ENCODE measurements at regions not wholly inside any gene's neighbourhood (a gene's known extent, or its start where the extent isn't known, plus 50 kb on each side); places are given as distances from the start of the nearest gene placed in this dataset.

DNA sequence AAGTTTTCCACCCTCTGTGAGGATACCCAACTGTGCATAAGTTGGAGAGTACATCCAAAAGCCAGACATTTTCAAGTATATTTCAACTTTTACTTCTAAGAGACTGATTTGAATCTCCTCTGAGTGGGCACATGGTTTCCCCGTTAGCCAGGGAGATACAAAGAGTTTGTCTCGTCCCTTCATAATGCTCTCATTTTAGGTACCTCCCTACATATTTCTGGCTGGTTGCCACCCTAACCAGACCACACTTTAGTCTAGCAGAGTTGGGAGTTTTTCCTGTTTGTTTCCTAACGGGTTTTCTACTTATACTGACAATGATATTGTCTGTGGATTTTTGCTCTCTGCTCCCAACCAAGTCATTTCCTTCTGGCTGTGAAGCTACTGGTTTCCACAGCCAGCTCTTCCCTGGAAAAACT lies 180.3 kb downstream of the CCDC71L start:
- no peak for DNase-seq

DNA sequence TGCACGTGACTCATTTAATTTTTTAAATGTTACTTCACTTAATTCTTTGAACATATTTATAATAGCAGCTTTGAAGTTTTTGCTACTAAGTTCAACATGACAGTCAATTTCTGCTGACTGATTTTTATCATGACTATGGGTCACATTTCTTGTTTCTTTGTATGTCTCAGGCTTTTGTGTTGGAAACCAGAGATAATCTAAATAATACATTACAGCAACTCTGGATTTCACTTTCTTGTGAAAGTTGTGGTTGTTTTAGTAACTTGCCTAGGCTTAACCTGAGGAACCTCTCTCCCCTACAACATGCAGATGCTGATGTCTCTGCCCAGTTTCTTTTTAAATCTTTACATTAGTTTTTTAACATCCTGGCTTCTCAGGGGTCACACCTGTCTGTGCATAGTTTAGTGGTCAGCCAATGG lies 180.8 kb downstream of the CCDC71L start:
- DNase-seq, result no peak

DNA sequence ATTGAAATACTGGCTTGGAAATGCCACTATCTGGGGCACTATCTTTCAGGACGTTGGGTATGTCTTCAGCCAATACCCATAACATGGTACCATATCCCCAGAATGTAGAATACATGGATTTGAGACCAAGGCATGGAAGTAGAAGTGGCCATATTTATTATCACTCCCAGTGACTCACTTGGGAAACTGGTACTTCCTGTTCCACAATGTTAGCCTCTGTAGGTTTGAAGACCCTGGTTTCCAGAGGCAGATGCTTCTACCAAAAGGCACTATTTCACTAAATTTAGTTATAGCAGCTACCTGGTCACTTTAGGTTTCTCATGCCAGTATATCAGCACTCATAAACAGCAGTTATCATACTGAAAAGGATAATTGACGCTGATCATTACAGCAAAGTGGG lies 184.2 kb downstream of the CCDC71L start:
- no peak for DNase-seq

DNA sequence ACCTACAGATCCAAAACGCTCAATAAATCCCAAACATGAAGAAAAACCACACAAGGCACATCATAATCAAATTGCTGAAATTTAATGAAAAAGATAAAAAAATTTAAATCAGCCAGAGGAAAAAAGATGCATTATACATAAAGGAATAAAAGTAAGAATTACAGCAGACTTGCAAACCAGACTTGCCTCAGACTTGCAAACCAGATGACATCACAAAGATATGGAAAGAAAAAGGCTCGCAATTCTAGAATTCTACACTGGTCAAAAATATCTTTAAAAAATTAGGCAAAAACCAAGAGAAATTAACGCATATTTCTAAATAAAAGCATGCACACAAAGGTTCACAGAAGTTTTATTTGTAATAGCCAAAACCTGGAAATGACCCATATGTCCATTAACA lies 188.0 kb upstream of the NAMPT start:
- no peak for DNase-seq

DNA sequence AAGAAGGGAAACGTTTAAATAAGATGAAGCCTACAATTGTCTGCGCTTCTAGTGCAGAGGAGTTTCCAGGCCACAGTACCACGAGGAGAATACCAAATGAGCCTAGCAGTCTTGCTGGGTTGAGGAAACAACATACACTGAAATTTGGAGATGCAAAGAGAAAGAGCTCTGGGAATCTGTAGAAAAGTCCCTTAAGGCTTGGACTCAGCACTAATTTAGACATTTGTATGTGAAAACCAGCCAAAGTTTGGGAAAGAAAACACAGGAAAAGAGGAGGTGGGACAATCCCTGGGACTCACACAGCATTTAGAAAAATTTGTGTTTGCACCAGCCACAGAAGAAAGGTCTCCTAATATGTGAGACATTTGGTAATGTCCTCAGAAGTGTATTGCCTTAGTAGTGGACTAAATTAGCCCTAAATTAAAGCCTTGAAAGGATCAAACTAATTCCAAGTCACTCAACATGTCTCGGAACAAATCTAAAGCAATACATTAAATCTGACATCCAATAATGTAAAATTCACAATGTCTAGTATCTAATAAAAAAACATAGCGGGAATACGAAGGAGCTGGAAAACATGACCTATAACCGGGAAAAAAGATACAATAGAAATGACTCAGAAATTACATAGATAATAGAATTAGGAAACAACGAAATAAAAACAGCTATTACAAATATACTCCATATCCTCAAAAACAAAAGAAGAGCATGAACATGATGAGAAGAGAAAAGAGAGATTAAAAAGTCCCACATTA lies 187.1 kb upstream of the NAMPT start:
- DNase-seq, result no peak

DNA sequence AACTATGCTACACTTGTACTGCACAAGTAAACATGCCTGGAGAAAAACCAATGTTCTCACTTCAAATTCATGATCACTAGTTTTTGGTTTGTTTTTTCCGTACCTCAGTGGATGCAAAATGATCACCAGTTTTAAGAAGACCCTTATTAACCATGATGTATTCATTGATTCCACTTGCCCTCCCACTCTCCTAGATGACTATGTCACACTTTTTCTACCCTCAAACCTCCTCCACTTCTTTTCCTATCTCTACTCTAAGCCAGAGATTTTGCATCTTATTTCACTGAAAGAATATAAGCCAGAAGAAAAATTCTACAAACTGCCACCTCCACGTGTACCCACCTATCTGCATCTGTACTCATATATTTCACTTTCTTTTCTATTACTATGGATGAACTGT lies 186.2 kb upstream of the NAMPT start:
- no peak for DNase-seq

DNA sequence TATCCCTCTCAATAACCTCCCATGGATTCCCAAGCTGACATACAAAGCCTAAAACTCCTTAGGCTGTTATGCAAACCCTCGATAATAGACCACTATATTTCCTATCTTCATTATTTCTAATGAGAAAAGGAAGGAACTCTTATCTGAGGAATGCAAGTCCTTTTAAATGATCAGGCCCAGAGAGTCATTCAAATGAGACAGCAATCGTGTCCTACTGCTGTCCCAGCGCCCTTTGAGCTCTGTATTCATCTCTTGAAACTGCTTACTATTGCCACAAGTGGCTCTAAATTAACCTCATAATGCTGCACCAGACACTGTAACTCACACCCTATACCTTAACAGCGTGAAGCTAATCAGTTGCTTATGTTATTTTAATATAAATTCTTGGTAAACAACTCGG lies 182.1 kb upstream of the NAMPT start:
- DNase-seq, result no peak

DNA sequence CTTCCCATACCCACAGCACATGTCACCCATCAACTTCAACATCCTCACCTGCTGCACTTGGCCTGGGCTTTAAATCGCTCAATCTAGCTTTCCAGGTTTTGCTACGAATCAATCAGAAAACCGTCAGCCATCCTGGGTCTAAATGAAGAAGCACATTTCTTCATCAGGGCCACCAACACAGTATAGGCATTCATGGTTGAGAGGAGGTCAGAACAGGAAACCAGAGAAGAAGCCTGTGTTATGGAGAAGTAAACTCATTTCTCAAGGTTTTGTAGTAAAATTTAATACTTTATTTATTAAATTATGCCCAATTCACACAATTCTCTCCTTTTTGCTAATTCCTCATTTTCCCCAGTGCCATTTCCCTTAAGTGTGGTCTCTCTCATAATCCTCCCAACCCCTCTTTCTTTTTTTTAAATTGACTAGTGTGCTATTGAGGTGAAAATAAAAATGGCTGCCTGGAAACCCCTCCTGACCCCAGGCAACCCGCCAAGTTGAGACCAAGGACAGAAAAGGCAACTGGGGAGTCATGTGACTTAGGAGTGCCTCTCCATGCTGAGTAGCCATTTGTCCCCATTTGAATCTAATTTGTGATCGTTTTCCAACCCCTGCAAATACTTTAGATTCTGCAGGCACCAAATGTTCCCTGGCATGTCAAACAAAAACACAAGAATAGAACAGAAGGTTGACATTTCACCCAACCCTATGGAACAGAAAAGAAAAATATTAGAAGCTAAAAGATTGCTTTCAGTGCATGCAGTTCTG lies 181.1 kb upstream of the NAMPT start:
- no peak for DNase-seq

DNA sequence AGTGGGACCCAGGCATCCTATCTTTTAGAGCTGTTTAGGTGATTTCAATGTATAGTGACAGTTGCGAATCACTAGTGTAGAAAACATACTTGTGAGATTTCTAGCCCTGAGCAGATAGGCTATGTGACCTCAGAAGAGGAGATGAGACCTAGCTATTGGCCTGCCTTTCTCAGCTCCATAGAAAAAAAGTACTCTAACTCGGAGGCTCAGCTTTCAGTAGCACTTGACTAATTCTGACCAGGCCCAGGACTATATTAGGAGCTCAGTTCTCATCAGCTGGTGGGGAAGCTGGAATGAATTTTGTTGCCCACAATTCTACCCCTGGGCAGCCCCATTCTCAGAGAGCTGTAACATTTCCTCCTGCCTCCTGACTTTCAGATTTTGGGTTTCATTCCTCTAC lies 179.9 kb upstream of the NAMPT start:
- DNase-seq, result no peak

DNA sequence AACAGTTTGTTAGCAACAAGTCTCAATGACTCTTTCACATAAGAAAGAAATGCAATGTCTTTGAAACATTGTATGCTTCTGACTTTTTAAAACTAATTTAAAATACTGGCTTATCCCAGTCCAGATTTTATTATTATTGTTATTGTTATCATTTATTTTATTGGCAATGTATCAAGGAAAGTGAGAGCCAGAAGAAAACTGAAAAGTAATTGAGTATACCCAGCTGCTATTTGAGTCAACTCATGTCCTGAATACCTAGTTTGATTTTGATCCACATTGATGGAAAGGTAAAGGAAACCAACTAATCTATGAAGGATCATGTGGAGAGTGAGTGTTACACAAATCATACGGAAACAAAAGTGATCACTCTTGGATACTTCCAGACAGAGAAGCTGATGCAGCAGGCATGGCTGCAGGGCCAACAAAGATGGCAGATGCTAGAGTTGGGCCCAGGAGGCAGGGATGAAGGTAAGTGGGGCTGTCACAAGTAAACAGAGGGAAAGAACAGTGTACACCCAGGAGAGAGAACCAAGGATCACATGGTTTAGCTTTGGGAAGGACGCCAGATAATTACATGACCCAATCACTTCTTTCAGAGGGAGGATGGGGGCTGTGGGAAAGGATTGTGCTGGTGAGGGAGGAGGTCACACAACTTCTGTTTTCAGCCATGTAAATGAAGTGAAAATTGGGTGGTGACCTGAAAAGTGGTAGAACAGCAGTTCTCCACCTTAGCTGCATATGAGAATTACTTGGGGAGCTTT lies 179.2 kb upstream of the NAMPT start:
- DNase-seq, result no peak

DNA sequence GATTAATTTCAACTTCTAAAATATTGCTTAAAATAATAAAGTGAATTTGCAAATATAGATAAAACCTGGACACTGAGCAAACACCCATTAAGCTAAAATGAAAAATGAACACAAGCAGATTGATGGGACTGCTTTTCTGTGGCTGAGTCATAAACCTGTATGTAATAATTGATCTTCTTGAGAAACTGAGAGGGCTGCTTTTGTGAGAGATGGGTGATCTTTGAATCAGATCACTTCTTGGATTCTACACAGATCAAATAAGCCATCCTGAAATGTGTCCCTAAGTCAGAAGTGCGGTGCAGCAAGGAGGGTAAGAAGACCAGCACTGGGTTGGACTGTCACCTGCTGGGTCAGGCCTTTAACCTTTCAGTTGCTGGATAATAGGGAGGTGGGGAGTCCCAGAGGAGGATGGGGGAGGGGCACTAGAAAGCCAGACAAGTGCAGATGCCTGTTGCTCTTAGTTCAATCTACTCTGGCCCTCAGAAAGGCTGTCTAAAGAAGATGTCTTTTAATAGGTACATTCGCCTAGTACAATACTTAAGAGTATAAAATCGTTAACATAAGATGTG lies 178.2 kb upstream of the NAMPT start:
- no peak for DNase-seq

DNA sequence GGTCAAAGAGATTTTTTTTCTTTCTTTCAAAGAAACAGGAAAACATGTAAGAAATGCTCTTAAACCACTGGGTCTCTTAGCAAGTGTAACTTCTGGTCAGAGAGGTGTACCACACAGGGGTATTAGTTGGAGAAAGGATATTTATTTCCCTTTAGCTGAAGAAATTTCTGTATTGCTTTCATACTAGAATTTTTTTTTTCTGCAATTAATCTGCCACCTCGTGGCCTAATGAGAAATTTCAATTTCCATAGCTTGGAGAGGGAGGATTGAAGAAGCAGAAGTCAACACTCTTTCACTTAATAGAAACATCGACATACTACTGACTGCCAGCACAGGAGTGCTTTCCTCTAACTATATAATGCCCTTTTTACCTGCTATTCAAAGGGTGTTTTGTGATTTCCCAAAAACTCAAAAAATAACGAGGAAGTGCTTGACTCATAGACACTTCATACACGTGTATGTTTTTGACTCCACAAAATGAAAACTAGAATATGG lies 177.6 kb upstream of the NAMPT start:
- DNase-seq, result no peak

DNA sequence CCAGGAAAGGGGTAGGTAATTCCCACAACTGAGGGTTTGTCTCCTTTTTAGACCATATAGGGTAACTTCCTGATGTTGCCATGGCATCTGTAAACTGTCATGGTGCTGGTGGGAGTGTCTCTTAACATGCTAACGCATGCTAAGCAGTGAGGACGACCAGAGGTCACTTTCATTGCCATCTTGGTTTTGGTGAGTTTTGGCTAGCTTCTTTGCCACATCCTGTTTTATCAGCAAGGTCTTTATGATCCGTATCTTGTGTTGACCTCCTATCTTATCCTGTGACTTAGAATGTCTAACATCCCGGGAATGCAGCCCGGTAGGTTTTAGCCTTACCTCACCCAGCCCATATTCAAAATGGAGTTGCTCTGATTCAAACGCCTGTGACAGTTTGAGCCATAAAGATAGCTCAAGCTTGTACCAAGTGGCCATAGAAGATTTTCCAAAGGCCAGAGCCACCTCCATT lies 176.0 kb upstream of the NAMPT start:
- no peak for DNase-seq

DNA sequence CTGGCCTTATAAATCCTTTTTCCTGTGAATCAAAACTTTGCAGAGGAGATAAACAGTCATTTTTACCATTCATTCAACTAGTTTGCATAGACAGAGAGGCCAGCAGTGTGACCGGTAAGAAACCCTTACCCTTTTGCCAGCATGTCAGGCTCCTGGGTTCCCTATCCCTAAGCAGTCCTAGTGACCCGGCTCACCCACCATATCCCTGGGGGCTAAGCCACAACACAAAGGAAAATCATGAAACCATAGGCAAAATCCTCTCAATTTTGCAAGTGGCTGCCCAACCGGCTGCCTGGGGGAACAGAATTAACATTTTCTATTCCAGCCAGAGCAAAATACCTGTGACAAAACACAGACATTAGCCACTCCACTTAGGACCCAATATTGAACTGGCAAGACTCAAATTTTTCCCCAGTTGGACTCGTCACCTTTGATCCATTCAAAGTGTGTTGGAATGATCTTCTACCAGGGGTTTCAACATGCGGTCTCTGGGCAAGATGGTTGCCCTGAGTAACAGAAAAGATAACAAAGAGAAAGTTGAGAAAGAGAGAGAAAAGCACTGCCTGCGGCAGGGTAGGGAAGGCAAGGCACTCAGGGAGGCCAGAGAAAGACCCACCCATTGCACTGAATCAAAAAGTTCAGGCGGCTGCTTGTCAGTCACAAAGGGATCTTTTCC lies 174.8 kb upstream of the NAMPT start:
- DNase-seq, result no peak

DNA sequence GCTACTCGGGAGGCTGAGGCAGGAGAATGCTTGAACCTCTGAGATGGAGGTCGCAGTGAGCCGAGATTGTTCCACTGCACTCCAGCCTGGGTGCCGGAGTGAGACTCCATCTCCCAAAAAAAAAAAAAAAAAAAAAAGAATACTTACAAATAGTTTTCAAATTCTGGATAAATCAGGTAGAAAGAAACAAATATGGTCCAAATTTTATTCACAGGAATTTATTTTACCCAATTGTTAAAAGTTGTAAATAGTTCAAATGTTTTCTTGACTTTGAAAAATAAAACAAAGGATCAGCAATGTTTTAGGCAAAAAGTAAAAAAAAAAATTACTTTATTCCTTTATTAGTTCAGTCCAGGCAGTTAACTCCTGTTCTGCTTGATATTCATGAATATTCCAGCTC lies 172.9 kb upstream of the NAMPT start:
- no peak for DNase-seq

DNA sequence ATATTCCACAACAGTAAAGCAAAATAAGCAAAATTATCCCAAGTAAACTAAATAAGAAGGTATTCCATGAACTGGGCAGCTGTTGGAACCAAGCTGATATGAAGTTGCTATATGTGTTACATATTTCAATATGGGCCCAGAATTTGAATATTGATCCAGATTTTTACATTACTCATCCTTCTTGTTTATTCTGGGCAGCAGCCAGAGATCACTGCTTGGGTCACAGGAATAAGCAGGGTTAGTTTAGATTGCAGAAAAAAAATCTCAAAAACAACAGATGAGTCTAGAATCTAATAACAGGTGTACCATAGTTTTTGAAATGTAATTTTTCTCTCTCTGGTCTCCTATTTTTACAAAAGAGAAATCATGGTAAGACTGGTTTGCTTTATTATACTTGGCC lies 171.5 kb upstream of the NAMPT start:
- no peak for DNase-seq

DNA sequence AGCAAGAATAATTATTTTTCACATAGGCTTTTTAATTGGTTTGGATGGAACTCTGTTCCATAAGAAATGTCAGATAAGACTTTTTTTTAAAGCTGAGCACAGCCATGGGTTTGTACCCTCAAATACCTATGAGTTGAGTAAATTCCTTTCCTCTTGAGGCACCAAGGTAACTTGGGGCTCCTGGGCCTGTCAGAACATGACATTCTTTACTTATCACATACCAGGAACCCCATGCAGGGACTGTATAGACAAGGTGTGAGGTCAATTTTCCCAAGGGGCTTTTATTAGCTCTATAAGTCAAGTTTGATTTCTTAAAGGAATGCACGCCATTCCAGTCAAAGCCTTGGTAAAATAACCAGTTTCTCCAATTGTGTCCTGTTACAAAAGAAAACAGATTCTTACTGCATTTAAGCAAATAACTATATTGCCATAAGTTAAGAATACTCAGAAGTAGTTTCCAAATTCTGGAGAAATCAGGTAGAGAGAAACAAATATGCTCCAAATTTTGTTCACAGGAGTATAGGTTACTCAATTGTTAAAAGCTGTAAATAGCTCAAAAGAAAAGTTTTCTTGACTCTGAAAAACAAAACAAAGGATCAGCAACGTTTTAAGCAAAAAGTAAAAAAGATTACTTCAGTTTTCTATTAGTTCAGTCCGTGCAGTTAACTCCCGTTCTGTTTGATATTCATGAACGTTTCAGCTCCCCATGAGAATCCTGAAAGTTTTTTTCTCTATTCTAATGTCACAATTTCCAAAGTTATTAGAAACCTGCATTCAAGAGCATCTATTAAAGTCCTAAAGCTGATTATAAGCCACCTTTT lies 167.5 kb upstream of the NAMPT start:
- no peak for DNase-seq

DNA sequence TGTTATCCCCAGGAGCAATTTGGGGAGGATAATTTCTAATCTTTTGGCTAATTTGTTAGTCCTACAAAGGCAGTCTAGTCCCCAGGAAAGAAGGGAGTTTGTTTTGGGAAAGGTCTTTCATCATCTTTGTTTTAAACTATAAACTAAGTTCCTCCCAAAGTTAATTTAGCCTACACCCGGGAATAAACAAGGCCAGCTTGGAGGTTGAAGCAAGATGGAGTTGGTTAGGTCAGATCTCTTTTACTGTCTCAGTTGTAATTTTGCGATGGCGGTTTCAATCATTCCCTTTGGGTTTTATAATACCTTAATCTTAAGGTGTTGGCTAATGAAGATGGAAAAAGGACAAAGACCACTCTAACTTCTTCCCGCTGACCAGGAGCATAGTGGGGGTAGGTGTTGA lies 166.4 kb upstream of the NAMPT start:
- no peak for DNase-seq

DNA sequence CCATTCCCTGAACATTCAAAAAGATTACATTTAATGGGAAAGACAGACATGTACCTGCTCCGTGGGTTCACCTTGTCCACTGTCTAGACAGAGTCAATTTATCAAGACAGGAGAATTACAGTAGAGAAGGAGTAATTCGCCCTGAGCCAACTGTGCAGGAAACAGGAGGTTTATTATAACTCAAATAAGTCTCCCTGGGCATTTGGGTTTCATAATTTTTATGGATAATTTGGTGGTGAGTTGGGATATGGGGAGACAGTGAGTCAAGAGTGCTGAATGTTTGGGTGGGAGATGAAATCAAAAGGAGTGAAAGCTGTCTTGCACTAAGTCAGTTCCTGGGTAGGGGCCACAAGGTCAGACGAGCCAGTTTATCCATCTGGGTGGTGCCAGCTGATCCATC lies 165.9 kb upstream of the NAMPT start:
- no peak for DNase-seq

DNA sequence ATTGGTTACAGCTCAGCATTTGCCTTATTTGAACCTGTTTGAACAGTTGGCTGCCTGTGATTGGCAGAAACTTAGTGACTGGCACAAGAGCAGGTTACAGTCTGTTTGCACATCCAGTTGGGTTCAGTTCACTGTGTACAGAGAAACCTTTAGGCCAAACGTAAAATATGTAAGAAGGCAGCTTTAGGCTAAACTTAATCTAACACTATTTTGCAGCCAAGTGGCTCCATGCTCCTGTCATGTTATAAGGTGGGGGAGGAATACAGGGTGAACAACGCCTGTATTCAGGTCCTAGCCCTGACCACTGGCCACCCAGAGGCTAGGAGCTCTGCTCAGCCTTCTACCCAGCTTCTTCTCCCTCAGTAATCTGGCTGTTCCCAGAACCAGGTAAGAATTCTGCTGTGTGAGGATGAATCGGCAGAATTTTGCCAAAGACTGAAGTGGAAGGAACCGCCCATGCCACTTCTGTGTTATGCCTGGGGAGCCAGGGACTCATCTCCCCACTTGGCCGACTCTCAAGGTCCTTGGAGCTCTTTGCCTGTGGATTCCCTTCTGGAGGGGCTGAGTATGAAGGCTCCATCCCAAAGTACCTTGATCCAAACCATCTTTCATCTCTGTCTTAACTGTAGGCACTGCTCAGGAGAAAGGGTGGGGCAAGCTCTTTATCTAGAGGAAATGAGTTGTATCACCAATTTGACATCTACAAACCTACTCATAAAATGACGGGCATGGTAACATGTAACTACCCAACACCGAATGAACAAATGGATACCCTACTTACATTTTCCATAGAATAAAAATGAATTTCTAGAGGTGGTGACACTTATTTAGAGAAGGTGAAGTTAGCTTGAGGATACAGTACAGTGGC lies 164.4 kb upstream of the NAMPT start:
- DNase-seq, result no peak
